H9 (cell line): ENCODE measurements at regions not wholly inside any gene's neighbourhood (a gene's known extent, or its start where the extent isn't known, plus 50 kb on each side); places are given as distances from the start of the nearest gene placed in this dataset.

Experiments used
- DNase-seq: peaks from one replicate; pipeline ENCODE4 v3.0.0-alpha.2; 2017
- H2AFZ ChIP-seq: one replicate; pipeline ENCODE4 v1.6.1; 2013; ENCODE audit warnings: mild to moderate bottlenecking, low read length, control low read depth, moderate library complexity
- H2AK5ac ChIP-seq: 2 replicates; pipeline ENCODE4 v1.6.1; 2013; ENCODE audit warnings: low read length, control low read depth, mixed read lengths; ENCODE audit not compliant: insufficient read length
- H2BK120ac ChIP-seq: one replicate; pipeline ENCODE4 v1.6.1; 2013; ENCODE audit warnings: low read depth, mild to moderate bottlenecking, low read length, control low read depth, inconsistent platforms; ENCODE audit not compliant: poor library complexity, severe bottlenecking
- H2BK12ac ChIP-seq: 2 replicates; pipeline ENCODE4 v1.6.1; 2013; ENCODE audit warnings: low read length, control low read depth, mixed read lengths, low read depth; ENCODE audit not compliant: insufficient read length
- H2BK15ac ChIP-seq: 2 replicates; pipeline ENCODE4 v1.6.1; 2013; ENCODE audit warnings: low read depth, low read length, control low read depth
- H2BK20ac ChIP-seq: one replicate; pipeline ENCODE4 v1.6.1; 2013; ENCODE audit warnings: low read depth, mild to moderate bottlenecking, low read length, control low read depth, inconsistent platforms; ENCODE audit not compliant: poor library complexity, severe bottlenecking
- H2BK5ac ChIP-seq: 2 replicates; pipeline ENCODE4 v1.6.1; 2013; ENCODE audit warnings: low read length, control low read depth, mixed read lengths; ENCODE audit not compliant: insufficient read length
- H3K14ac ChIP-seq: 2 replicates; pipeline ENCODE4 v1.6.1; 2013; ENCODE audit warnings: low read length, control low read depth; ENCODE audit not compliant: insufficient read depth
- H3K18ac ChIP-seq: 2 replicates; pipeline ENCODE4 v1.6.1; 2013; ENCODE audit warnings: low read depth, mild to moderate bottlenecking, mixed read lengths, low read length, control low read depth; ENCODE audit not compliant: insufficient read length
- H3K23ac ChIP-seq: 2 replicates; pipeline ENCODE4 v1.6.1; 2013; ENCODE audit warnings: low read length, control low read depth, mixed read lengths, low read depth; ENCODE audit not compliant: insufficient read length
- H3K23me2 ChIP-seq: 2 replicates; pipeline ENCODE4 v1.6.1; 2013; ENCODE audit warnings: low read depth, mild to moderate bottlenecking, mixed read lengths, low read length, control low read depth; ENCODE audit not compliant: insufficient read length, poor library complexity, severe bottlenecking
- H3K27ac ChIP-seq: 2 replicates; pipeline ENCODE4 v1.5.1; 2013; ENCODE audit warnings: low read length, control low read depth, mixed read lengths, low read depth; ENCODE audit not compliant: insufficient read length
- H3K27me3 ChIP-seq: 2 replicates; pipeline ENCODE4 v1.6.1; 2013; ENCODE audit warnings: low read length, control low read depth, inconsistent platforms; ENCODE audit not compliant: insufficient read depth
- H3K4ac ChIP-seq: 2 replicates; pipeline ENCODE4 v1.6.1; 2013; ENCODE audit warnings: low read depth, mild to moderate bottlenecking, control low read depth, inconsistent platforms, low read length, moderate library complexity
- H3K4me1 ChIP-seq: 2 replicates; pipeline ENCODE4 v1.6.1; 2013; ENCODE audit warnings: low read length, control low read depth, inconsistent platforms; ENCODE audit not compliant: insufficient read depth
- H3K4me2 ChIP-seq: 2 replicates; pipeline ENCODE4 v1.6.1; 2013; ENCODE audit warnings: low read length, control low read depth, mixed read lengths; ENCODE audit not compliant: insufficient read length, insufficient read depth
- H3K56ac ChIP-seq: 2 replicates; pipeline ENCODE4 v1.6.1; 2013; ENCODE audit warnings: low read depth, mild to moderate bottlenecking, mixed read lengths, low read length, control low read depth; ENCODE audit not compliant: insufficient read length
- H3K79me1 ChIP-seq: 2 replicates; pipeline ENCODE4 v1.6.1; 2013; ENCODE audit warnings: low read depth, mild to moderate bottlenecking, moderate library complexity, low read length, control low read depth, inconsistent platforms; ENCODE audit not compliant: insufficient read depth, poor library complexity, severe bottlenecking
- H3K79me2 ChIP-seq: 2 replicates; pipeline ENCODE4 v1.6.1; 2013; ENCODE audit warnings: low read length, control low read depth, inconsistent platforms; ENCODE audit not compliant: insufficient read depth
- H3K9ac ChIP-seq: 2 replicates; pipeline ENCODE4 v1.6.1; 2013; ENCODE audit warnings: low read length, control low read depth, mixed read lengths; ENCODE audit not compliant: insufficient read length; ENCODE audit errors: extremely low read depth
- H3K9me3 ChIP-seq: one replicate; pipeline ENCODE4 v1.6.1; 2013; ENCODE audit warnings: low read depth, low read length, inconsistent platforms; ENCODE audit not compliant: control insufficient read depth
- H3T11ph ChIP-seq: one replicate; pipeline ENCODE4 v1.6.1; 2013; ENCODE audit warnings: mild to moderate bottlenecking, low read length, control low read depth, inconsistent platforms
- H4K20me1 ChIP-seq: one replicate; pipeline ENCODE4 v1.6.1; 2013; ENCODE audit not compliant: control insufficient read depth, insufficient read length, insufficient read depth
- H4K5ac ChIP-seq: 2 replicates; pipeline ENCODE4 v1.6.1; 2013; ENCODE audit warnings: low read depth, mild to moderate bottlenecking, mixed read lengths, low read length, control low read depth; ENCODE audit not compliant: insufficient read length
- H4K8ac ChIP-seq: replicated peaks from 2 replicates; pipeline ENCODE4 v1.6.1; 2013; ENCODE audit warnings: low read length, control low read depth, mixed read lengths, low read depth; ENCODE audit not compliant: insufficient read length
- H4K91ac ChIP-seq: 2 replicates; pipeline ENCODE4 v1.6.1; 2013; ENCODE audit warnings: low read depth, mild to moderate bottlenecking, moderate library complexity, mixed read lengths, low read length, control low read depth; ENCODE audit not compliant: insufficient read length
- H3K27ac Mint-ChIP-seq, 3 experiments: 2 replicates in 2 of 3; 3 replicates in 1 of 3; pipeline ENCODE4 v1.8.0; 2020 to 2021; ENCODE audit warnings: mixed read lengths in 3 of 3, mild to moderate bottlenecking in 1 of 3, moderate library complexity in 1 of 3
- H3K27me3 Mint-ChIP-seq: 2 replicates; pipeline ENCODE4 v1.8.0; 2021; ENCODE audit warnings: low read depth, mild to moderate bottlenecking, moderate library complexity, mixed read lengths
- H3K36me3 Mint-ChIP-seq, 3 experiments: 2 replicates in 2 of 3; 3 replicates in 1 of 3; pipeline ENCODE4 v1.8.0; 2020 to 2021; ENCODE audit warnings: low read depth in 3 of 3, mixed read lengths in 3 of 3; ENCODE audit not compliant: insufficient read depth in 1 of 3
- H3K4me1 Mint-ChIP-seq, 2 experiments: 2 replicates each; pipeline ENCODE4 v1.8.0; 2020; ENCODE audit warnings: mixed read lengths in 2 of 2
- H3K4me3 Mint-ChIP-seq, 2 experiments: 2 replicates in 1 of 2; 3 replicates in 1 of 2; pipeline ENCODE4 v1.8.0; 2020 to 2021; ENCODE audit warnings: mild to moderate bottlenecking in 2 of 2, mixed read lengths in 2 of 2, moderate library complexity in 1 of 2
- H3K9me3 Mint-ChIP-seq, 2 experiments: 2 replicates in 1 of 2; 3 replicates in 1 of 2; pipeline ENCODE4 v1.8.0; 2020; ENCODE audit warnings: mild to moderate bottlenecking in 2 of 2, mixed read lengths in 2 of 2, moderate library complexity in 1 of 2
- CTCF ChIP-seq: fragments of 200-600 bp; sonication (generic); conservative IDR thresholded peaks from 3 replicates; pipeline ENCODE4 v1.8.0; 2021; ENCODE audit warnings: antibody characterized with exemption, mild to moderate bottlenecking
- WGBS: extraction: QIAGEN DNeasy Blood & Tissue Kit; methylation state at CpG from one replicate; pipeline ENCODE4 v1.1.7; 2013; ENCODE audit warnings: missing lambda C conversion rate, low lambda C conversion rate, mixed read lengths; ENCODE audit not compliant: insufficient read length; ENCODE audit errors: extremely low coverage; 5-methylcytosine and 5-hydroxymethylcytosine counted together

DNA sequence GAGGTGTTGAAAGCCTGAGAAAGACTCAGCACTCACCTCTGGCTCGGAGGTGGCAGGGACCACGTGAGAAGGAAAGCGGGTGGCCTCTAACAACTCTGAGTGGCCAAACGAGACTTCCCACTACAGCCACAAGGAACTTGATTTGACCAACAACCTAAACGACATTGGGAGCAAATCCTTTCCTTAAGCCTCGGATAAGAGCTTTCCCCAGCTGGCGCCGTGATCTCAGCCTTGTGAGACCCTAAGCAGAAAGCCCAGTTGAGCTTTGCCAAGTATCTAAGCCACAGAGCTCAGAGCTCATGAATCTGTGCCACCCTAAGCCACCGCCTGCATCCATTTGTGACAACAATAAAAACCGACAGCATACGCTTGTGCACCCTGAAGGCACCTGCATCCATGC is 636.0 kb downstream of the TBC1D22A start:
- WGBS: no CpG with 5 or more reads among the region's 11 CpGs
- H4K91ac ChIP-seq: no peak overlapping the region
- H2BK12ac ChIP-seq: no peak overlapping the region
- H3K4me1 Mint-ChIP-seq: no peaks in the 10 kb centered on the region
- H3T11ph ChIP-seq: no peak overlapping the region
- peaks cover 8 to 33% (median 12%) of the 10 kb centered on the region in 3 experiments; a peak in 6 of 7 replicates for H3K36me3 Mint-ChIP-seq
- H3K9me3 Mint-ChIP-seq: peaks cover 85 to 98% of the 10 kb centered on the region in 2 experiments
- no peak overlapping the region for H3K23ac ChIP-seq
- no peaks in the 10 kb centered on the region for H3K23me2 ChIP-seq
- H2AK5ac ChIP-seq: no peak overlapping the region
- H2BK20ac ChIP-seq: no peak overlapping the region
- H3K9me3 ChIP-seq: peaks cover 97% of the 10 kb centered on the region
- H3K27me3 Mint-ChIP-seq: peaks cover 3% of the 10 kb centered on the region
- no peak overlapping the region for H4K5ac ChIP-seq
- no peaks in the 10 kb centered on the region for H3K79me2 ChIP-seq
- no peak overlapping the region for H3K9ac ChIP-seq
- H2BK15ac ChIP-seq: no peak overlapping the region
- no peak overlapping the region for H2BK120ac ChIP-seq
- H3K4ac ChIP-seq: no peak overlapping the region
- H3K14ac ChIP-seq: no peak overlapping the region
- H3K4me1 ChIP-seq: no peaks in the 10 kb centered on the region
- no peak overlapping the region for H3K27ac Mint-ChIP-seq
- H3K27me3 ChIP-seq: no peaks in the 10 kb centered on the region
- H4K20me1 ChIP-seq: no peaks in the 10 kb centered on the region
- TF ChIP-seq CTCF: no peak
- no peak overlapping the region for H3K4me2 ChIP-seq
- H3K27ac ChIP-seq: no peak overlapping the region
- DNase-seq: no peak
- H4K8ac ChIP-seq: no peak overlapping the region
- H3K4me3 Mint-ChIP-seq: no peak overlapping the region
- H3K18ac ChIP-seq: no peak overlapping the region
- H2AFZ ChIP-seq: no peak overlapping the region
- H3K79me1 ChIP-seq: no peaks in the 10 kb centered on the region
- H3K56ac ChIP-seq: no peak overlapping the region
- H2BK5ac ChIP-seq: no peak overlapping the region
